Lung (tissue), 11 donors: ENCODE measurements at regions not wholly inside any gene's neighbourhood (a gene's known extent, or its start where the extent isn't known, plus 50 kb on each side); places are given as distances from the start of the nearest gene placed in this dataset.

Experiments used
- ATAC-seq: fragments of 200-7000 bp; cut with Tn5 transposase; one replicate; pipeline ENCODE4 v1.9.1; 2020; ENCODE audit warnings: moderate number of reproducible peaks; ENCODE audit not compliant: insufficient read depth, low FRiP score
- DNase-seq, 3 donors: peaks; one replicate each; pipeline ENCODE4 v3.0.0-alpha.2; 2013 to 2017
- H3K27ac ChIP-seq, 2 donors: one replicate each; pipeline ENCODE4 v1.5.1; 2013; ENCODE audit warnings: mild to moderate bottlenecking in 2 of 2, moderate library complexity in 2 of 2, control low read depth in 1 of 2, inconsistent platforms in 1 of 2, low read depth in 1 of 2, low read length in 1 of 2
- H3K27me3 ChIP-seq, 3 donors: one replicate each; pipeline ENCODE4 v1.5.1; 2013; ENCODE audit warnings: low read length in 2 of 3; ENCODE audit not compliant: control insufficient read depth in 3 of 3, insufficient read depth in 3 of 3
- H3K36me3 ChIP-seq, 4 donors: one replicate each; pipeline ENCODE4 v1.5.1; 2013; ENCODE audit warnings: low read length in 4 of 4, mild to moderate bottlenecking in 1 of 4, moderate library complexity in 1 of 4; ENCODE audit not compliant: control insufficient read depth in 4 of 4, insufficient read depth in 4 of 4
- H3K4me1 ChIP-seq, 5 donors: one replicate each; pipeline ENCODE4 v1.5.1; 2013; ENCODE audit warnings: low read length in 5 of 5, mild to moderate bottlenecking in 2 of 5, moderate library complexity in 1 of 5; ENCODE audit not compliant: control insufficient read depth in 5 of 5, insufficient read depth in 5 of 5
- H3K4me3 ChIP-seq: one replicate; pipeline ENCODE4 v1.5.1; 2013; ENCODE audit warnings: mild to moderate bottlenecking, control low read depth, moderate library complexity
- H3K9ac ChIP-seq, 2 donors: one replicate each; pipeline ENCODE4 v1.5.1; 2013; ENCODE audit warnings: low read length in 2 of 2, control low read depth in 1 of 2; ENCODE audit not compliant: insufficient read depth in 1 of 2
- H3K9me3 ChIP-seq, 4 donors: one replicate each; pipeline ENCODE4 v1.5.1; 2013; ENCODE audit warnings: low read length in 3 of 4, mild to moderate bottlenecking in 1 of 4, moderate library complexity in 1 of 4; ENCODE audit not compliant: control insufficient read depth in 4 of 4, insufficient read depth in 3 of 4
- CTCF ChIP-seq: IDR thresholded peaks from 2 replicates; pipeline ENCODE4 v1.5.1; 2012; ENCODE audit warnings: mild to moderate bottlenecking; ENCODE audit errors: control extremely low read depth, extremely low read depth
- WGBS, 2 donors: extraction: QIAGEN DNeasy Blood & Tissue Kit; methylation state at CpG; one replicate each; pipeline ENCODE4 v1.1.7; 2013; 5-methylcytosine and 5-hydroxymethylcytosine counted together
- donor health status: control.
- donor health status: control.
- donor health status: Bipolar disorder and iron deficiency.
- donor health status: healthy.
- donor health status: DM: yes; HTN: yes; CAD: no.

- DNase-seq: peak; percentile 16 to 73 (median 29)
- no peak overlapping the region for H3K4me3 ChIP-seq
These were observed 384.5 kb upstream of the CDH6 start for GRCh38 chr5:30808996-30809395.

DNA sequence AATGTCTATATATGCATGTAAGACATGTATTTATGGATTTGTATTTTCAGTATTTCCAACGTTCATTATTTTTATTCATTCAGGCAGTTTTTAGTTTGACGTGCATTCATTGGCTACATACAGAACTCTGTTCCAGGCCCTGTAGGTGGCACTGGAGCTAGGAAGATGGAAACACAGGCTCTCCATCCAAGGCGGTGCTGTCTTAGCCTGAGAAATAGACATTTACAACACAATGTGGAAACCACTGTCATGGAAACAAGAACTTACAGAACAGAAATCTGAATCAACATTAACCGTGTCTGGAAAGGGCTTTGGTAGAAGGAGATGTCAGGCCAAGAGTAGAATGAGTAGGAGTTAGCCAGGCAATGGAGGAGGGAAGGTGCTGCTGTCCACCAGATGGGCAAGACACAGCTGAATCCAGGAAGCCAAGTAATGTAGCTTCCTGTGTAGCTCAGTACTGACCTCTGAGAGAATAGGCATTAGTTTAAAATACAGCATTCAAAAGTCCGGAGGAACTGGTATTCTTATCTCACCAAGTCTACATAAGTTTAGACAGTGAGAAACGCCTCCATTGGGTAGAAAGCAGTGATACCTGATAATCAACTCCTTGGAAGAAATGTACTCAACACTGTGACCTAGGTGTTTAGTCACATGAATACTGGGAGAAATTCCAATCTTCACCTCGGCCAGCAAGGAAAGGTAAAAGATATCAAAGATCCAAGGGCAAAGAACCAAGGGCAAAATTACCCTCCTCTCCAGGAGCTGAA is 388.6 kb upstream of the CDH6 start:
- Histone ChIP-seq H3K27ac (no peak overlapping the region), H3K4me3 (no peak overlapping the region), H3K9me3 (no peaks in the 10 kb centered on the region), H3K4me1 (no peaks in the 10 kb centered on the region), H3K27me3 (no peaks in the 10 kb centered on the region), H3K36me3 (no peaks in the 10 kb centered on the region), H3K9ac (no peak overlapping the region)
- no peak for TF ChIP-seq CTCF
- ATAC-seq (no peak), DNase-seq (peak; percentile 14 to 57 (median 33))
- 63 to 70% methylated on average over 7 of the region's 7 CpGs for WGBS, 2 donors

More at GRCh38 chr5:30808996-30809395, 384.5 kb upstream of the CDH6 start:
- no peak for TF ChIP-seq CTCF
- no peak for ATAC-seq
- Histone ChIP-seq H3K9ac (no peak overlapping the region), H3K27ac (no peak overlapping the region), H3K36me3 (no peaks in the 10 kb centered on the region), H3K4me1 (no peaks in the 10 kb centered on the region), H3K9me3 (no peaks in the 10 kb centered on the region), H3K27me3 (no peaks in the 10 kb centered on the region)
- 41 to 58% methylated on average over 2 of the region's 2 CpGs for WGBS, 2 donors

GRCh38 chr5:30802961-30803705 is 390.4 kb upstream of the CDH6 start:
- Histone ChIP-seq H3K9me3 (no peaks in the 10 kb centered on the region), H3K9ac (no peak overlapping the region), H3K4me3 (no peak overlapping the region), H3K27me3 (no peaks in the 10 kb centered on the region), H3K36me3 (no peaks in the 10 kb centered on the region), H3K4me1 (no peaks in the 10 kb centered on the region), H3K27ac (no peak overlapping the region)
- DNase-seq (peak in 2 of 3 donors; percentile 11 to 28), ATAC-seq (no peak)
- TF ChIP-seq CTCF: no peak
- WGBS, 2 donors: 81 to 85% methylated on average over 5 of the region's 5 CpGs
